ENCODE measurements at regions not wholly inside any gene's neighbourhood (a gene's known extent, or its start where the extent isn't known, plus 50 kb on each side); places are given as distances from the start of the nearest gene placed in this dataset.
A peak's percentile ranks its signal among the peaks of the same experiment; 100 is the strongest.
"Not testable (repeated sequence)": the region's sequence is repeated elsewhere in the genome, so short reads cannot be mapped to it uniquely, and the experiment has no call there.

GRCh38 chr9:28439688-28440087 is 866.4 kb upstream of the C9orf72 start:
- ATAC-seq (ENCODE audit: poor library complexity): no peak
- DNase-seq: no peak
- intact Hi-C loops (cut with DNase I): no loop called here

- intact Hi-C loops (cut with DNase I): no loop called here
- DNase-seq (peak; percentile 30), ATAC-seq (ENCODE audit: poor library complexity) (no peak)
Observed at GRCh38 chr9:28443461-28443860, 870.2 kb upstream of the C9orf72 start.

GRCh38 chr9:28444637-28445036 is 871.4 kb upstream of the C9orf72 start:
- intact Hi-C loops (cut with DNase I): no loop called here
- no peak for ATAC-seq (ENCODE audit: poor library complexity)

GRCh38 chr9:28445211-28445610 is 871.9 kb upstream of the C9orf72 start:
- intact Hi-C loops (cut with DNase I): no loop called here
- no peak for DNase-seq
- ATAC-seq (ENCODE audit: poor library complexity): no peak

More at GRCh38 chr9:28444637-28445036, 871.4 kb upstream of the C9orf72 start:
- no peak for DNase-seq

- DNase-seq (no peak), ATAC-seq (ENCODE audit: poor library complexity) (no peak)
- intact Hi-C loops (cut with DNase I): no loop called here
Observed at GRCh38 chr9:28453918-28454317, 880.6 kb upstream of the C9orf72 start.

GRCh38 chr9:28456861-28457260 is 883.6 kb upstream of the C9orf72 start:
- DNase-seq: no peak
- intact Hi-C loops (cut with DNase I): no loop called here

GRCh38 chr9:28464481-28465216 is 891.4 kb upstream of the C9orf72 start:
- intact Hi-C loops (cut with DNase I): no loop called here
- ATAC-seq (ENCODE audit: poor library complexity) (no peak), DNase-seq (no peak)

More at GRCh38 chr9:28456861-28457260, 883.6 kb upstream of the C9orf72 start:
- no peak for ATAC-seq (ENCODE audit: poor library complexity)

- intact Hi-C loops (cut with DNase I): no loop called here
- DNase-seq: no peak
- ATAC-seq (ENCODE audit: poor library complexity): no peak
Observed at GRCh38 chr9:28471261-28471660, 898.0 kb upstream of the C9orf72 start.

- intact Hi-C loops (cut with DNase I): loop anchor here (2.0 kb wide), 1 partner anchor 13 kb away; no protein-coding TSS in a partner anchor
- no peak for DNase-seq
- ATAC-seq (ENCODE audit: poor library complexity): no peak
Observed at GRCh38 chr9:28487561-28487960, 914.3 kb upstream of the C9orf72 start.

- intact Hi-C loops (cut with DNase I): no loop called here
- DNase-seq (no peak), ATAC-seq (ENCODE audit: poor library complexity) (no peak)
Observed at GRCh38 chr9:28491121-28491520, 917.8 kb upstream of the C9orf72 start.

- DNase-seq; intact Hi-C loops (cut with DNase I); ATAC-seq (ENCODE audit: poor library complexity): not testable (repeated sequence)
Observed at GRCh38 chr9:28498168-28498567, 924.9 kb upstream of the C9orf72 start.

GRCh38 chr9:28502189-28502588 is 928.9 kb upstream of the C9orf72 start:
- intact Hi-C loops (cut with DNase I): no loop called here
- ATAC-seq (ENCODE audit: poor library complexity) (no peak), DNase-seq (no peak)

- no peak for DNase-seq
- no peak for ATAC-seq (ENCODE audit: poor library complexity)
- intact Hi-C loops (cut with DNase I): no loop called here
Observed at GRCh38 chr9:28502741-28503140, 929.5 kb upstream of the C9orf72 start.

- no peak for ATAC-seq (ENCODE audit: poor library complexity)
- DNase-seq: no peak
- intact Hi-C loops (cut with DNase I): no loop called here
Observed at GRCh38 chr9:28503573-28503972, 930.3 kb upstream of the C9orf72 start.

- intact Hi-C loops (cut with DNase I): no loop called here
- ATAC-seq (ENCODE audit: poor library complexity): no peak
Observed at GRCh38 chr9:28518439-28518838, 945.2 kb upstream of the C9orf72 start.

GRCh38 chr9:28524309-28524708 is 951.0 kb upstream of the C9orf72 start:
- ATAC-seq (ENCODE audit: poor library complexity); DNase-seq; intact Hi-C loops (cut with DNase I): not testable (repeated sequence)

More at GRCh38 chr9:28518439-28518838, 945.2 kb upstream of the C9orf72 start:
- DNase-seq: no peak

- no peak for ATAC-seq (ENCODE audit: poor library complexity)
- no peak for DNase-seq
- intact Hi-C loops (cut with DNase I): no loop called here
Observed at GRCh38 chr9:28528049-28528448, 954.8 kb upstream of the C9orf72 start.

GRCh38 chr9:28538132-28538531 is 964.9 kb upstream of the C9orf72 start:
- intact Hi-C loops (cut with DNase I): no loop called here
- DNase-seq: no peak
- no peak for ATAC-seq (ENCODE audit: poor library complexity)

GRCh38 chr9:28539434-28540070 is 966.3 kb upstream of the C9orf72 start:
- intact Hi-C loops (cut with DNase I): no loop called here
- no peak for ATAC-seq (ENCODE audit: poor library complexity)

GRCh38 chr9:28542928-28543327 is 969.6 kb upstream of the C9orf72 start:
- ATAC-seq (ENCODE audit: poor library complexity) (no peak), DNase-seq (no peak)
- intact Hi-C loops (cut with DNase I): no loop called here

More at GRCh38 chr9:28539434-28540070, 966.3 kb upstream of the C9orf72 start:
- DNase-seq: no peak

Measured in Right ventricle myocardium superior (tissue), 1 donor.